ENCODE measurements at regions not wholly inside any gene's neighbourhood (a gene's known extent, or its start where the extent isn't known, plus 50 kb on each side); places are given as distances from the start of the nearest gene placed in this dataset.

GRCh38 chr2:180368881-180369280, 361.8 kb upstream of the CWC22 start:
- TF ChIP-seq POLR2AphosphoS5 (IDR thresholded peaks at IDR 0.05; ENCODE audit: low read depth, low read length) (no peak), FOXM1 (IDR thresholded peaks at IDR 0.05; ENCODE audit: low read depth) (no peak), MAX (IDR thresholded peaks at IDR 0.05; ENCODE audit: low read depth) (no peak), FOXJ3 (CRISPR knock-in tag; IDR thresholded peaks at IDR 0.05) (no peak), EP300 (IDR thresholded peaks at IDR 0.05; ENCODE audit: borderline replicate concordance in 1 of 2, low read depth in 1 of 2, low read length in 1 of 2) (no peak), SIN3A (IDR thresholded peaks at IDR 0.05; ENCODE audit: borderline replicate concordance, low read depth, low read length) (no peak)
- TF ChIP-seq, protein P1, sequence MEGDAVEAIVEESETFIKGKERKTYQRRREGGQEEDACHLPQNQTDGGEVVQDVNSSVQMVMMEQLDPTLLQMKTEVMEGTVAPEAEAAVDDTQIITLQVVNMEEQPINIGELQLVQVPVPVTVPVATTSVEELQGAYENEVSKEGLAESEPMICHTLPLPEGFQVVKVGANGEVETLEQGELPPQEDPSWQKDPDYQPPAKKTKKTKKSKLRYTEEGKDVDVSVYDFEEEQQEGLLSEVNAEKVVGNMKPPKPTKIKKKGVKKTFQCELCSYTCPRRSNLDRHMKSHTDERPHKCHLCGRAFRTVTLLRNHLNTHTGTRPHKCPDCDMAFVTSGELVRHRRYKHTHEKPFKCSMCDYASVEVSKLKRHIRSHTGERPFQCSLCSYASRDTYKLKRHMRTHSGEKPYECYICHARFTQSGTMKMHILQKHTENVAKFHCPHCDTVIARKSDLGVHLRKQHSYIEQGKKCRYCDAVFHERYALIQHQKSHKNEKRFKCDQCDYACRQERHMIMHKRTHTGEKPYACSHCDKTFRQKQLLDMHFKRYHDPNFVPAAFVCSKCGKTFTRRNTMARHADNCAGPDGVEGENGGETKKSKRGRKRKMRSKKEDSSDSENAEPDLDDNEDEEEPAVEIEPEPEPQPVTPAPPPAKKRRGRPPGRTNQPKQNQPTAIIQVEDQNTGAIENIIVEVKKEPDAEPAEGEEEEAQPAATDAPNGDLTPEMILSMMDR (IDR thresholded peaks at IDR 0.05): no peak
- TF ChIP-seq, protein P2, sequence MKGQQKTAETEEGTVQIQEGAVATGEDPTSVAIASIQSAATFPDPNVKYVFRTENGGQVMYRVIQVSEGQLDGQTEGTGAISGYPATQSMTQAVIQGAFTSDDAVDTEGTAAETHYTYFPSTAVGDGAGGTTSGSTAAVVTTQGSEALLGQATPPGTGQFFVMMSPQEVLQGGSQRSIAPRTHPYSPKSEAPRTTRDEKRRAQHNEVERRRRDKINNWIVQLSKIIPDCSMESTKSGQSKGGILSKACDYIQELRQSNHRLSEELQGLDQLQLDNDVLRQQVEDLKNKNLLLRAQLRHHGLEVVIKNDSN (IDR thresholded peaks at IDR 0.05; ENCODE audit: borderline replicate concordance, low read depth): no peak

Measured in SK-N-SH (cell line).